Muscle of leg (tissue), 3 donors: ENCODE measurements at regions not wholly inside any gene's neighbourhood (a gene's known extent, or its start where the extent isn't known, plus 50 kb on each side); places are given as distances from the start of the nearest gene placed in this dataset.

Experiments
- DNase-seq: peaks from one replicate; pipeline ENCODE4 v3.0.0; 2013
- H3K27ac ChIP-seq: one replicate; pipeline ENCODE4 v1.5.1; 2013; ENCODE audit warnings: mild to moderate bottlenecking, low read length, control low read depth
- H3K27me3 ChIP-seq: one replicate; pipeline ENCODE4 v1.6.1; 2013; ENCODE audit warnings: low read length; ENCODE audit not compliant: control insufficient read depth, insufficient read depth
- H3K36me3 ChIP-seq: one replicate; pipeline ENCODE4 v1.6.1; 2013; ENCODE audit warnings: low read length; ENCODE audit not compliant: control insufficient read depth, insufficient read depth
- H3K4me1 ChIP-seq: one replicate; pipeline ENCODE4 v1.6.1; 2013; ENCODE audit warnings: low read length; ENCODE audit not compliant: control insufficient read depth, insufficient read depth
- H3K4me3 ChIP-seq: one replicate; pipeline ENCODE4 v1.5.1; 2013; ENCODE audit warnings: low read length, control low read depth
- H3K9me3 ChIP-seq: replicated peaks from 2 replicates; pipeline ENCODE4 v1.6.1; 2013; ENCODE audit warnings: low read depth, low read length; ENCODE audit not compliant: control insufficient read depth
- WGBS: methylation state at CpG from one replicate; pipeline ENCODE4 v1.1.5; 2013; ENCODE audit warnings: missing lambda C conversion rate; ENCODE audit not compliant: insufficient coverage; 5-methylcytosine and 5-hydroxymethylcytosine counted together

GRCh38 chr6:14265049-14266021 is 147.8 kb downstream of the CD83 start:
- 100% methylated on average over 2 of the region's 5 CpGs for WGBS
- H3K36me3 ChIP-seq, result no peaks in the 10 kb centered on the region
- peaks cover 2% of the 10 kb centered on the region for H3K27me3 ChIP-seq
- no peak overlapping the region for H3K27ac ChIP-seq
- H3K4me3 ChIP-seq, result no peak overlapping the region
- no peak for DNase-seq
- no peaks in the 10 kb centered on the region for H3K4me1 ChIP-seq
- H3K9me3 ChIP-seq, result peaks cover 11% of the 10 kb centered on the region

- H3K36me3 ChIP-seq, result no peaks in the 10 kb centered on the region
- no peak for DNase-seq
- no peaks in the 10 kb centered on the region for H3K4me1 ChIP-seq
- peaks cover 2% of the 10 kb centered on the region for H3K27me3 ChIP-seq
- H3K9me3 ChIP-seq, result peaks cover 7% of the 10 kb centered on the region
- H3K27ac ChIP-seq, result no peak overlapping the region
- no peak overlapping the region for H3K4me3 ChIP-seq
- WGBS, result no CpG with 5 or more reads among the region's 2 CpGs
These were observed 148.7 kb downstream of the CD83 start for GRCh38 chr6:14266266-14266665.

- no peak overlapping the region for H3K4me3 ChIP-seq
- no peak for DNase-seq
- H3K9me3 ChIP-seq, result peaks cover 7% of the 10 kb centered on the region
- peaks cover 2% of the 10 kb centered on the region for H3K27me3 ChIP-seq
- no peak overlapping the region for H3K27ac ChIP-seq
- 100% methylated on average over 2 of the region's 9 CpGs for WGBS
- H3K4me1 ChIP-seq, result no peaks in the 10 kb centered on the region
- H3K36me3 ChIP-seq, result no peaks in the 10 kb centered on the region
These were observed 150.5 kb downstream of the CD83 start for GRCh38 chr6:14267885-14268660.

GRCh38 chr6:14269436-14269835 is 151.9 kb downstream of the CD83 start:
- DNase-seq, result no peak
- no CpG with 5 or more reads among the region's 2 CpGs for WGBS
- Histone ChIP-seq H3K36me3 (no peaks in the 10 kb centered on the region), H3K9me3 (no peaks in the 10 kb centered on the region), H3K4me3 (no peak overlapping the region), H3K27ac (no peak overlapping the region), H3K4me1 (peaks cover 4% of the 10 kb centered on the region), H3K27me3 (peaks cover 2% of the 10 kb centered on the region)

GRCh38 chr6:14270142-14270893 is 152.7 kb downstream of the CD83 start:
- WGBS, result 95% methylated on average over 2 of the region's 5 CpGs
- Histone ChIP-seq H3K27ac (no peak overlapping the region), H3K27me3 (peaks cover under 1% of the 10 kb centered on the region), H3K9me3 (no peaks in the 10 kb centered on the region), H3K36me3 (no peaks in the 10 kb centered on the region), H3K4me3 (no peak overlapping the region), H3K4me1 (peaks cover 13% of the 10 kb centered on the region)
- no peak for DNase-seq

- 95% methylated on average over 5 of the region's 11 CpGs for WGBS
- no peaks in the 10 kb centered on the region for H3K27me3 ChIP-seq
- no peak overlapping the region for H3K27ac ChIP-seq
- H3K4me1 ChIP-seq, result peaks cover 21% of the 10 kb centered on the region
- H3K4me3 ChIP-seq, result no peak overlapping the region
- no peak for DNase-seq
- H3K9me3 ChIP-seq, result no peaks in the 10 kb centered on the region
- H3K36me3 ChIP-seq, result no peaks in the 10 kb centered on the region
These were observed 153.6 kb downstream of the CD83 start for GRCh38 chr6:14270925-14271788.

GRCh38 chr6:14271789-14272736 is 154.5 kb downstream of the CD83 start:
- H3K9me3 ChIP-seq, result no peaks in the 10 kb centered on the region
- H3K4me1 ChIP-seq, result peaks cover 25% of the 10 kb centered on the region

GRCh38 chr6:14272737-14273085 is 155.1 kb downstream of the CD83 start:
- Histone ChIP-seq H3K9me3 (no peaks in the 10 kb centered on the region), H3K36me3 (no peaks in the 10 kb centered on the region), H3K27ac (no peak overlapping the region), H3K4me1 (peaks cover 25% of the 10 kb centered on the region), H3K4me3 (no peak overlapping the region), H3K27me3 (no peaks in the 10 kb centered on the region)
- WGBS, result 100% methylated on average over 1 of the region's 1 CpG
- DNase-seq, result no peak

More at GRCh38 chr6:14271789-14272736, 154.5 kb downstream of the CD83 start:
- Histone ChIP-seq H3K4me3 (no peak overlapping the region), H3K36me3 (no peaks in the 10 kb centered on the region), H3K27ac (no peak overlapping the region), H3K27me3 (no peaks in the 10 kb centered on the region)
- 100% methylated on average over 1 of the region's 4 CpGs for WGBS
- no peak for DNase-seq
